ENCODE measurements at regions not wholly inside any gene's neighbourhood (a gene's known extent, or its start where the extent isn't known, plus 50 kb on each side); places are given as distances from the start of the nearest gene placed in this dataset.

DNA sequence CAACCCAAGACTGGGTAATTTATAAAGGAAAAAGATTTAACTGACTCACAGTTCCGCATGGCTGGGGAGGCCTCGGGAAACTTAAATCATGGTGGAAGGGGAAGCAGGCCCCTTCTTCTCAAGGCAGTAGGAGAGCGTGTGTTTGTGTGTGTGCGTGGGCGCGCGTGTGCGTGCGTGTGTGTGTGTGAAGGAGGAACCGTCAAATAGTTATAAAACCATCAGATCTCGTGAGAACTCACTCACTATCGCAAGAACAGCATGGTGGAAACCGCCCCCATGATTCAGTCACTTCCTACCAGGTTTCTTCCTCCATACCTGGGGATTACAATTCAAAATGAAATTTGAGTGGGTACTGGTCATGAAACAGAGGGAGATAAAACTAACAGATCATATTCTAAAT, 220.1 kb upstream of the EYS start:
- no peaks in the 10 kb centered on the region for H3K4me1 Mint-ChIP-seq (ENCODE audit: low read depth)
- H3K4me3 ChIP-seq (ENCODE audit: low read length) = no peak overlapping the region
- ATAC-seq (ENCODE audit: poor library complexity) = no peak
- intact Hi-C loops (cut with DNase I, micrococcal nuclease) = no loop called here
- no peaks in the 10 kb centered on the region for H3K27me3 ChIP-seq (ENCODE audit: control insufficient read depth in 1 of 2, insufficient read depth in 2 of 2, low read length in 2 of 2)
- no peak overlapping the region for H3K4me3 Mint-ChIP-seq
- DNase-seq = no peak
- H3K36me3 ChIP-seq (ENCODE audit: insufficient read depth, low read length) = no peaks in the 10 kb centered on the region
- no peak overlapping the region for H3K27ac Mint-ChIP-seq
- CTCF ChIA-PET = no interaction called here
- TF ChIP-seq, protein P1, sequence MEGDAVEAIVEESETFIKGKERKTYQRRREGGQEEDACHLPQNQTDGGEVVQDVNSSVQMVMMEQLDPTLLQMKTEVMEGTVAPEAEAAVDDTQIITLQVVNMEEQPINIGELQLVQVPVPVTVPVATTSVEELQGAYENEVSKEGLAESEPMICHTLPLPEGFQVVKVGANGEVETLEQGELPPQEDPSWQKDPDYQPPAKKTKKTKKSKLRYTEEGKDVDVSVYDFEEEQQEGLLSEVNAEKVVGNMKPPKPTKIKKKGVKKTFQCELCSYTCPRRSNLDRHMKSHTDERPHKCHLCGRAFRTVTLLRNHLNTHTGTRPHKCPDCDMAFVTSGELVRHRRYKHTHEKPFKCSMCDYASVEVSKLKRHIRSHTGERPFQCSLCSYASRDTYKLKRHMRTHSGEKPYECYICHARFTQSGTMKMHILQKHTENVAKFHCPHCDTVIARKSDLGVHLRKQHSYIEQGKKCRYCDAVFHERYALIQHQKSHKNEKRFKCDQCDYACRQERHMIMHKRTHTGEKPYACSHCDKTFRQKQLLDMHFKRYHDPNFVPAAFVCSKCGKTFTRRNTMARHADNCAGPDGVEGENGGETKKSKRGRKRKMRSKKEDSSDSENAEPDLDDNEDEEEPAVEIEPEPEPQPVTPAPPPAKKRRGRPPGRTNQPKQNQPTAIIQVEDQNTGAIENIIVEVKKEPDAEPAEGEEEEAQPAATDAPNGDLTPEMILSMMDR (IDR thresholded peaks at IDR 0.05) = no peak
- POLR2A ChIA-PET = no interaction called here
- H3K27me3 Mint-ChIP-seq = no peaks in the 10 kb centered on the region
- H3K27ac ChIP-seq (ENCODE audit: low read depth in 1 of 2, low read length in 2 of 2) = no peak overlapping the region
- peaks cover 8% of the 10 kb centered on the region for H3K9me3 Mint-ChIP-seq
- H3K36me3 Mint-ChIP-seq (ENCODE audit: low read depth) = no peaks in the 10 kb centered on the region
- H3K4me1 ChIP-seq (ENCODE audit: insufficient read depth, low read length) = no peaks in the 10 kb centered on the region
- H3K9me3 ChIP-seq (ENCODE audit: control insufficient read depth in 1 of 2, insufficient read depth in 1 of 2, low read length in 2 of 2) = peaks cover 0 to 28% of the 10 kb centered on the region in 2 experiments

DNA sequence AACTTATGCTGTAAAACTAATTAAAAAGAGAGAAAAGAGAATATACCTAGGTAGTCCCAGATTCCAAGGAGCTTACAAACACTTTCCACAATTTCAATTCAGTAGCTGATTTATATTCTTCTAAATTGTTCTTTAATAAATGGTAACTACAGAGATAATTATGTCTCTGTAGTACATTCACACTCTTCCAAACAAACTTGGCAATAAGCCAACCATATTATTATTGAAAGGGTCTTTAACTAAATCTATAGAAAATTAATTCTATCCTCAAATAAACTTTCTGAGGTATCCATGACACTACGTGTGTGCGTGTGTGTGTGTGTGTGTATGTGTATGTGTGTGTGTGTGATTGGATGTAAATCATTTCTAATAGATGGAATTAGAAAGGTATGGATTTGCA, 217.4 kb upstream of the EYS start:
- no peaks in the 10 kb centered on the region for H3K36me3 Mint-ChIP-seq (ENCODE audit: low read depth)
- Histone ChIP-seq H3K4me1 (ENCODE audit: insufficient read depth, low read length) (no peaks in the 10 kb centered on the region), H3K4me3 (ENCODE audit: low read length) (no peak overlapping the region), H3K9me3 (ENCODE audit: control insufficient read depth in 1 of 2, insufficient read depth in 1 of 2, low read length in 2 of 2) (peaks cover 0 to 11% of the 10 kb centered on the region in 2 experiments), H3K27ac (ENCODE audit: low read depth in 1 of 2, low read length in 2 of 2) (no peak overlapping the region), H3K27me3 (ENCODE audit: control insufficient read depth in 1 of 2, insufficient read depth in 2 of 2, low read length in 2 of 2) (no peaks in the 10 kb centered on the region), H3K36me3 (ENCODE audit: insufficient read depth, low read length) (no peaks in the 10 kb centered on the region)
- no peak overlapping the region for H3K4me3 Mint-ChIP-seq
- TF ChIP-seq, protein P1 (IDR thresholded peaks at IDR 0.05) = no peak
- no peak overlapping the region for H3K27ac Mint-ChIP-seq
- ChIA-PET POLR2A (no interaction called here), CTCF (no interaction called here)
- DNase-seq (no peak), ATAC-seq (ENCODE audit: poor library complexity) (no peak)
- peaks cover 6% of the 10 kb centered on the region for H3K9me3 Mint-ChIP-seq
- intact Hi-C loops (cut with DNase I, micrococcal nuclease) = no loop called here
- H3K27me3 Mint-ChIP-seq = no peaks in the 10 kb centered on the region
- H3K4me1 Mint-ChIP-seq (ENCODE audit: low read depth) = no peaks in the 10 kb centered on the region

- H3K9me3 Mint-ChIP-seq = peaks cover 4% of the 10 kb centered on the region
- H3K4me3 Mint-ChIP-seq = no peak overlapping the region
- no peak overlapping the region for H3K27ac ChIP-seq (ENCODE audit: low read depth in 1 of 2, low read length in 2 of 2)
- H3K27me3 Mint-ChIP-seq = no peaks in the 10 kb centered on the region
- no peak for DNase-seq
- H3K36me3 Mint-ChIP-seq (ENCODE audit: low read depth) = no peaks in the 10 kb centered on the region
- H3K4me1 ChIP-seq (ENCODE audit: insufficient read depth, low read length) = no peaks in the 10 kb centered on the region
- intact Hi-C loops (cut with DNase I, micrococcal nuclease) = no loop called here
- no peaks in the 10 kb centered on the region for H3K36me3 ChIP-seq (ENCODE audit: insufficient read depth, low read length)
- ATAC-seq (ENCODE audit: poor library complexity) = no peak
- H3K27ac Mint-ChIP-seq = no peak overlapping the region
- CTCF ChIA-PET = no interaction called here
- H3K9me3 ChIP-seq (ENCODE audit: control insufficient read depth in 1 of 2, insufficient read depth in 1 of 2, low read length in 2 of 2) = peaks cover 0 to 9% of the 10 kb centered on the region in 2 experiments
- H3K4me3 ChIP-seq (ENCODE audit: low read length) = no peak overlapping the region
- POLR2A ChIA-PET = no interaction called here
- TF ChIP-seq, protein P1 (IDR thresholded peaks at IDR 0.05) = no peak
- no peaks in the 10 kb centered on the region for H3K27me3 ChIP-seq (ENCODE audit: control insufficient read depth in 1 of 2, insufficient read depth in 2 of 2, low read length in 2 of 2)
- H3K4me1 Mint-ChIP-seq (ENCODE audit: low read depth) = no peaks in the 10 kb centered on the region
Measured at GRCh38 chr6:65922049-65922448, 215.0 kb upstream of the EYS start.
